Liver (tissue), 7 donors: ENCODE measurements at regions not wholly inside any gene's neighbourhood (a gene's known extent, or its start where the extent isn't known, plus 50 kb on each side); places are given as distances from the start of the nearest gene placed in this dataset.

Experiments used
- DNase-seq: peaks from one replicate; pipeline ENCODE4 v3.0.0-alpha.2; 2017; ENCODE audit warnings: low spot score
- H3K27ac ChIP-seq, 2 donors: one replicate each; pipeline ENCODE4 v1.7.0; 2013; ENCODE audit warnings: inconsistent platforms in 2 of 2, low read length in 2 of 2, control low read depth in 1 of 2, low read depth in 1 of 2, mild to moderate bottlenecking in 1 of 2
- H3K27me3 ChIP-seq, 4 donors: one replicate each; pipeline versions ENCODE4 v1.6.1 to v1.7.0; 2013; ENCODE audit warnings: low read length in 3 of 4, inconsistent platforms in 1 of 4, mild to moderate bottlenecking in 1 of 4, moderate library complexity in 1 of 4; ENCODE audit not compliant: control insufficient read depth in 4 of 4, insufficient read depth in 4 of 4
- H3K36me3 ChIP-seq, 4 donors: one replicate each; pipeline versions ENCODE4 v1.6.1 to v1.7.0; 2013; ENCODE audit warnings: low read length in 3 of 4, mild to moderate bottlenecking in 3 of 4, low read depth in 1 of 4, moderate library complexity in 1 of 4; ENCODE audit not compliant: control insufficient read depth in 4 of 4, insufficient read depth in 3 of 4
- H3K4me1 ChIP-seq, 4 donors: one replicate each; pipeline versions ENCODE4 v1.6.1 to v1.7.0; 2013; ENCODE audit warnings: low read length in 3 of 4, mild to moderate bottlenecking in 3 of 4, moderate library complexity in 1 of 4; ENCODE audit not compliant: control insufficient read depth in 4 of 4, insufficient read depth in 4 of 4
- H3K4me3 ChIP-seq, 3 donors: one replicate each; pipeline versions ENCODE4 v1.6.1 to v1.7.0; 2013; ENCODE audit warnings: low read length in 3 of 3, control low read depth in 1 of 3, low read depth in 1 of 3, mild to moderate bottlenecking in 1 of 3
- H3K9ac ChIP-seq, 2 donors: one replicate each; pipeline ENCODE4 v1.7.0; 2013; ENCODE audit warnings: low read length in 2 of 2, mild to moderate bottlenecking in 2 of 2, moderate library complexity in 2 of 2, control low read depth in 1 of 2, low read depth in 1 of 2
- H3K9me3 ChIP-seq, 4 donors: one replicate each; pipeline versions ENCODE4 v1.6.1 to v1.7.0; 2013; ENCODE audit warnings: low read length in 3 of 4; ENCODE audit not compliant: control insufficient read depth in 4 of 4
- EGR1 ChIP-seq, 2 donors: IDR thresholded peaks; 2 replicates each; pipeline ENCODE4 v1.6.1; 2016 to 2018; ENCODE audit warnings: antibody characterized with exemption in 2 of 2, low read depth in 2 of 2
- FOXA1 ChIP-seq: IDR thresholded peaks from 2 replicates; pipeline ENCODE4 v1.6.1; 2016; ENCODE audit warnings: antibody characterized with exemption
- FOXA2 ChIP-seq: IDR thresholded peaks from 2 replicates; pipeline ENCODE4 v1.6.1; 2016; ENCODE audit warnings: antibody characterized with exemption
- GABPA ChIP-seq, 2 donors: IDR thresholded peaks in 1 of 2; conservative IDR thresholded peaks in 1 of 2; 2 replicates each; pipeline ENCODE4 v1.6.1; 2016; ENCODE audit warnings: antibody characterized with exemption in 2 of 2, mild to moderate bottlenecking in 1 of 2, moderate library complexity in 1 of 2
- HNF4A ChIP-seq, 2 donors: conservative IDR thresholded peaks; 2 replicates each; pipeline ENCODE4 v1.6.1; 2016; ENCODE audit warnings: antibody characterized with exemption in 2 of 2, mild to moderate bottlenecking in 2 of 2
- HNF4G ChIP-seq: IDR thresholded peaks from 2 replicates; pipeline ENCODE4 v1.6.1; 2016; ENCODE audit warnings: antibody characterized with exemption
- JUND ChIP-seq, 2 donors: IDR thresholded peaks; 2 replicates each; pipeline ENCODE4 v1.6.1; 2016; ENCODE audit warnings: antibody characterized with exemption in 2 of 2
- RAD21 ChIP-seq, 2 donors: IDR thresholded peaks; 2 replicates each; pipeline ENCODE4 v1.6.1; 2016; ENCODE audit warnings: antibody characterized with exemption in 2 of 2, mild to moderate bottlenecking in 2 of 2
- RXRA ChIP-seq, 2 donors: IDR thresholded peaks; 2 replicates each; pipeline ENCODE4 v1.6.1; 2017 to 2018; ENCODE audit warnings: antibody characterized with exemption in 2 of 2, mild to moderate bottlenecking in 1 of 2
- SP1 ChIP-seq: IDR thresholded peaks from 2 replicates; pipeline ENCODE4 v1.6.1; 2018; ENCODE audit warnings: antibody characterized with exemption, mild to moderate bottlenecking
- TAF1 ChIP-seq: conservative IDR thresholded peaks from 2 replicates; pipeline ENCODE4 v1.6.1; 2016; ENCODE audit warnings: antibody characterized with exemption, mild to moderate bottlenecking
- YY1 ChIP-seq: IDR thresholded peaks from 2 replicates; pipeline ENCODE4 v1.6.1; 2016; ENCODE audit warnings: antibody characterized with exemption, mild to moderate bottlenecking
- WGBS: extraction: QIAGEN DNeasy Blood & Tissue Kit; methylation state at CpG from one replicate; pipeline ENCODE4 v1.1.7; 2013; 5-methylcytosine and 5-hydroxymethylcytosine counted together
- TF ChIP-seq, protein P1 (sequence below): IDR thresholded peaks from 2 replicates; pipeline ENCODE4 v1.6.1; 2016; ENCODE audit warnings: antibody characterized with exemption
- TF ChIP-seq, protein P2 (sequence below): IDR thresholded peaks from 2 replicates; pipeline ENCODE4 v1.6.1; 2016; ENCODE audit warnings: antibody characterized with exemption, mild to moderate bottlenecking
- TF ChIP-seq, protein P3 (sequence below): IDR thresholded peaks from 2 replicates; pipeline ENCODE4 v1.6.1; 2016; ENCODE audit warnings: antibody characterized with exemption
- donor health status: healthy.
- donor health status: healthy.
- donor health status: healthy.
- donor health status: healthy.

DNA sequence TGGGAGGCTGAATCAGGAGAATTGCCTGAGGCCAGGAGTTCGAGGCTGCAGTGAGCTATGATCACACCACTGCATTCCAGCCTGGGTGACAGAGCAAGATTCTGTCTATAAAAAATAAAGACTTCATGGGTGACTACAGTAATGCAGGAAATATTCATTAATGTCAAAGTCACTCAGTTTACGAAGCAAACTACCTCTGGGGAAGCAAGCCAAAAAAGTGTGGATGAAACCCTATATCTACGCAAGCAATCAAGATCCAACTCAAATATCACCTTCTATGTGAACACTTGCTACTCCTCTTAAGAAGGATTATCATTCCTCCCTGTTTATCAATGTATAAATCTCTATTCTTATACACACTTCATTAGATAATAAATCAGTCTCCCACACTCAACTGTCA lies 434.8 kb downstream of the SETD4 start:
- H3K4me3 ChIP-seq = no peak overlapping the region
- H3K27ac ChIP-seq = no peak overlapping the region
- 86% methylated on average over 3 of the region's 3 CpGs for WGBS
- no peaks in the 10 kb centered on the region for H3K4me1 ChIP-seq
- TF ChIP-seq HNF4A (conservative IDR thresholded peaks at IDR 0.05) = no peak
- peaks cover 0 to 3% (median 0%) of the 10 kb centered on the region in 4 donors for H3K27me3 ChIP-seq
- H3K36me3 ChIP-seq = no peaks in the 10 kb centered on the region
- DNase-seq = no peak
- H3K9me3 ChIP-seq = no peaks in the 10 kb centered on the region
- H3K9ac ChIP-seq = no peak overlapping the region

DNA sequence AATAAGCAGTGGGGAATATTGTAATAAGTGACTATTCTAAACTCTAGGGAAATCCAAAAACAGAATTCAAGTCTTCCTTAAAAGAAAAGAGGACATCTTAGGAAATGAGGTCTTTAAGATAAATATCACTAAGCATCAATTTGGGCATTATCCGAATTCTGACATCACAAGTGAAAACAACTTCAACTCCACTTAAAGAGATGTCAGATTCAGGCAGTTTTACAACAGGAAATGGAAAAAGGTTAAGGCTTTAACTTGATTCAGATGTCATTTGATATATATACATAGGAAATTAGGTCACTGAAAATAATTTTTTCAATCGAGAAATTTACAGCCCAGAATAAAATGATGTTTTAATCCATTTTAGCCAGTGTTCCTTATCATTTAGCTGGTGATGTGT lies 435.4 kb downstream of the SETD4 start:
- no peak for DNase-seq
- TF ChIP-seq, protein P1, sequence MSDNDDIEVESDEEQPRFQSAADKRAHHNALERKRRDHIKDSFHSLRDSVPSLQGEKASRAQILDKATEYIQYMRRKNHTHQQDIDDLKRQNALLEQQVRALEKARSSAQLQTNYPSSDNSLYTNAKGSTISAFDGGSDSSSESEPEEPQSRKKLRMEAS = no peak
- no peak for TF ChIP-seq HNF4G
- no peak for TF ChIP-seq RAD21 (IDR thresholded peaks at IDR 0.05)
- H3K9me3 ChIP-seq = no peaks in the 10 kb centered on the region
- H3K27me3 ChIP-seq = peaks cover 0 to 3% (median 0%) of the 10 kb centered on the region in 4 donors
- WGBS = 54% methylated on average over 2 of the region's 2 CpGs
- H3K9ac ChIP-seq = no peak overlapping the region
- no peak overlapping the region for H3K27ac ChIP-seq
- no peaks in the 10 kb centered on the region for H3K4me1 ChIP-seq
- H3K4me3 ChIP-seq = no peak overlapping the region
- no peaks in the 10 kb centered on the region for H3K36me3 ChIP-seq

DNA sequence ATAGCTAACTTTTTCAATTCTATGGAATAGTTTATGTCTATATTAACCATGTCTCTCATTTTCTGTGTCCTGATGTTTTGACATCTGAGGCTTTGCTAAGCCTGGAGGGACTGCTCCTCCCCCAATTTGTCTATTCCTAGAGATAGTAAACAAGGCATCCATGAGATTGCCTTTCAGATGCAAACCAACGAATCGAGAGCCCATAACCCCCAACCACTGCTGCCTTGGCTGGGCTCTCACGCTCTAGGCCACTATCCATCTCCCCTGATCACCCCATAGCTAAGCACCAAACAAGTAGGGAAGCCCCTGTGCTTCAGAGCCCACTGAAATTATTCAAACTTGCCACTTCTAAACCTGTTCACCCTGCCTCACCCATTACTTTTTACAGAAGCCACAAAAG lies 437.7 kb downstream of the SETD4 start:
- Histone ChIP-seq H3K36me3 (no peaks in the 10 kb centered on the region), H3K4me3 (no peak overlapping the region), H3K27me3 (no peaks in the 10 kb centered on the region), H3K9ac (no peak overlapping the region), H3K27ac (no peak overlapping the region), H3K4me1 (no peaks in the 10 kb centered on the region), H3K9me3 (no peaks in the 10 kb centered on the region)
- TF ChIP-seq SP1 (no peak), JUND (IDR thresholded peaks at IDR 0.05) (no peak), TAF1 (no peak), RAD21 (IDR thresholded peaks at IDR 0.05) (no peak), FOXA1 (no peak), YY1 (no peak), HNF4G (no peak), GABPA (IDR thresholded peaks at IDR 0.05 in 1 of 2, conservative IDR thresholded peaks at IDR 0.05 in 1 of 2) (no peak), FOXA2 (no peak), EGR1 (IDR thresholded peaks at IDR 0.05; ENCODE audit: low read depth in 2 of 2) (no peak), RXRA (IDR thresholded peaks at IDR 0.05) (no peak)
- TF ChIP-seq, protein P2, sequence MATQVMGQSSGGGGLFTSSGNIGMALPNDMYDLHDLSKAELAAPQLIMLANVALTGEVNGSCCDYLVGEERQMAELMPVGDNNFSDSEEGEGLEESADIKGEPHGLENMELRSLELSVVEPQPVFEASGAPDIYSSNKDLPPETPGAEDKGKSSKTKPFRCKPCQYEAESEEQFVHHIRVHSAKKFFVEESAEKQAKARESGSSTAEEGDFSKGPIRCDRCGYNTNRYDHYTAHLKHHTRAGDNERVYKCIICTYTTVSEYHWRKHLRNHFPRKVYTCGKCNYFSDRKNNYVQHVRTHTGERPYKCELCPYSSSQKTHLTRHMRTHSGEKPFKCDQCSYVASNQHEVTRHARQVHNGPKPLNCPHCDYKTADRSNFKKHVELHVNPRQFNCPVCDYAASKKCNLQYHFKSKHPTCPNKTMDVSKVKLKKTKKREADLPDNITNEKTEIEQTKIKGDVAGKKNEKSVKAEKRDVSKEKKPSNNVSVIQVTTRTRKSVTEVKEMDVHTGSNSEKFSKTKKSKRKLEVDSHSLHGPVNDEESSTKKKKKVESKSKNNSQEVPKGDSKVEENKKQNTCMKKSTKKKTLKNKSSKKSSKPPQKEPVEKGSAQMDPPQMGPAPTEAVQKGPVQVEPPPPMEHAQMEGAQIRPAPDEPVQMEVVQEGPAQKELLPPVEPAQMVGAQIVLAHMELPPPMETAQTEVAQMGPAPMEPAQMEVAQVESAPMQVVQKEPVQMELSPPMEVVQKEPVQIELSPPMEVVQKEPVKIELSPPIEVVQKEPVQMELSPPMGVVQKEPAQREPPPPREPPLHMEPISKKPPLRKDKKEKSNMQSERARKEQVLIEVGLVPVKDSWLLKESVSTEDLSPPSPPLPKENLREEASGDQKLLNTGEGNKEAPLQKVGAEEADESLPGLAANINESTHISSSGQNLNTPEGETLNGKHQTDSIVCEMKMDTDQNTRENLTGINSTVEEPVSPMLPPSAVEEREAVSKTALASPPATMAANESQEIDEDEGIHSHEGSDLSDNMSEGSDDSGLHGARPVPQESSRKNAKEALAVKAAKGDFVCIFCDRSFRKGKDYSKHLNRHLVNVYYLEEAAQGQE = no peak
- TF ChIP-seq, protein P1 = no peak
- TF ChIP-seq, protein P3, sequence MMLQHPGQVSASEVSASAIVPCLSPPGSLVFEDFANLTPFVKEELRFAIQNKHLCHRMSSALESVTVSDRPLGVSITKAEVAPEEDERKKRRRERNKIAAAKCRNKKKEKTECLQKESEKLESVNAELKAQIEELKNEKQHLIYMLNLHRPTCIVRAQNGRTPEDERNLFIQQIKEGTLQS = no peak
- DNase-seq = no peak
- WGBS = 85% methylated on average over 3 of the region's 3 CpGs
